Stimulated activated CD4-positive, alpha-beta T cell treated with anti-CD3 and anti-CD28 coated beads, Interleukin-4, amount 100 ng/mL, for 24 hours (primary cell): ENCODE measurements at regions not wholly inside any gene's neighbourhood (a gene's known extent, or its start where the extent isn't known, plus 50 kb on each side); places are given as distances from the start of the nearest gene placed in this dataset.
"Not testable (repeated sequence)": the region's sequence is repeated elsewhere in the genome, so short reads cannot be mapped to it uniquely, and the experiment has no call there.

ENCODE experiments used
- DNase-seq: peaks from one replicate; pipeline ENCODE4 v3.0.0-alpha.2; 2020

DNA sequence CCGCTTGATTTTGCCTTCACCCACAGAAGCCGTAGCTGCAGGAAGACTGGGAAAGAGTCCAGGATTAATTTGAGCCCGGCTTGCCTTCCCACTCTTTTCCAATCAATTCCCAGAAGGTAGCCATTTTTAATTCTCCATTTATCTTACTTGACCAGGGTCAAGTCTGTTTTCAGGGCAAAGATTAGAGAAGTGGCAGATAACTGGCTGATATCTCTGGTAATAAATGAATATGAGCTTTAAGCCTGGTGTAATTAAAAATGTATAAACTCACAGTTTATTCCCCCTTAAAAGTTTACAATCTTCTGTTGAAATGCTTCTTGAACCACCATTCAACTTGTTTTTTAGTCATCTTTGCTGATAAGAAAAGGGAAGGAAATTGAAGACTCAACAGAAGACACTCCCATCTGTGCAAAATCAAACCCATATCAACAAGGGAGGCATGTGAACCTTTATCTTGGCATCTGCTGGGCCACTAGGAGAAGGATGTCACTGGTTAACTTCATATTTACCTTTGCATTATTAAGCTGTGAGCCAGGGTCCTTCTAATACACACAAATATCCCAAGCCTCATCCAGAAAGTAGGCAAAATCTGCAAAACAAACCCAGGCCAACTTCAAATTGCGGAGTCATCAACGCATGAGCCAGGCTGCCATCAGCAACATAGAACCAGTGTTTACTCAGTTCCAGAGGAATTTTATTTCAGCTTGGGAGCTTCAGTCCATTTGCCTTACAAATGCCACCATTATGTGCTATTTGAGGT, 314.6 kb upstream of the MAF start:
- no peak for DNase-seq

DNA sequence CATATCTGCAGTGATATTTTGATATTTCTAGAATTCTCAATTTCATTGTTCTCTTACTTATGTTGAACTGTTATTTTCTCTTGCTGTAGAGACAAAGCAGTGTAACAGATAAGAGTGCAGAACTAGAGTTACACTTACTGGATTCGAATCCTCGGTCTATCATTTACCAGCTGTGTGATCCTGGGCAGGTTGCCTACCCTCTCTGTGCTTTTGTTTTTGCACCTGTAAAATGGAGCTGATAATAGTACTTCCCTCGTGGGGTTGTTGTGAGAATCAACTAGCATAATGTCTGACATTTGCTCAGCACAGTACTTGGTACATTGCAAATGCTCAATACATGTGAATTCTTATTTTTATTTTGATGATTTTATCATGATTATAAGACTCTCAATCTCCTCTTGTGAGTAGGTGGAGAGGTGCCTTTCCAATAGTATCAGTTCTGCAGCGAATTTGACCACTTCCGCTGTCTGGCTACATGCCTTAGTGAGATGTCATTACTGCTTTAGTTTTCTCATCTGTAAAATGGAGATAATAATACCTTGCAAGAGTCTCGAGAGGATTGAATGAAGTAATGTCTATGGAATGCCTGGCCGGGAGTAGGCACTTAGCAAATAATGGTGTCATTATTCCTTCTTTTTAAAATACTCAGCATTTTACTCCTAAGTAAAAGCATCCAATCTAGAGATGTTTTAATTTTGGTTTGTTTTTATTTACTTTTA, 312.2 kb upstream of the MAF start:
- no peak for DNase-seq

DNA sequence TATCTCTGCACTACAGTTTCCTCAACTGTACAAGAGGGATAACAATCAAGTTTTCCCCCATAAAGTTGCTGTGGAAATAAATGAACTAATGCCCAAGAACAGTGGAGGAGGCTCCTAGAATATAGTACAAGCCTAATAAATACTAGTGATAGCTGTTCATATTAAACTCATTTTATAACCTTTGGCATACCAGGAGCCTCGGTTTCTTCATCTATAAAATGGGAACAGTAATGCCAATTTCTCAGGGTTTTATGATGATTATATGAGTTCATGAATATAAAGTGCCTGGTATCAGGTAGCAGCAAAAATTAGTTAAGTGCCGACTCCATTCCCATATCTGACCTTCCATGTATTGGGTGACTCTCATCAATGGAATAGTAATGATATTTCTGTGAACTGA, 311.1 kb upstream of the MAF start:
- DNase-seq = no peak

DNA sequence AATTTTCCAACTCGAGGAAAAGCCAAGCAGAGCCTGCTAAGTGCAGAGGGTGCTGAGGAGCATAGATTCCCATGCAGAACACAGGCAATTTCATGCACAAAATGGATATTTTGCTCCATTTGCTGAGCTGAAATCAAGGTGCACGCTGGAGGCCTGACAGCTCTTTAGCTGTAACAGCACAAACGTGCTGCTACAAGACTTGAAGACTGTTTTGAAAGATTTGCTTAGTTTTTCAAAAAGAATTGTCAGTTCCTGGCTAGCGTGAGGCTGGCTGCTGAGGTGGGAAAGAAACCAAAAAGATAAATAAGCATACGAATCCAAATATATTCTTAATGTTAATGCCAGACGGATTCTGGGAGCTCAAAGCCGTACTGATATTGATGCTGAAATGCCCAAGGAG, 309.0 kb upstream of the MAF start:
- DNase-seq = no peak

DNA sequence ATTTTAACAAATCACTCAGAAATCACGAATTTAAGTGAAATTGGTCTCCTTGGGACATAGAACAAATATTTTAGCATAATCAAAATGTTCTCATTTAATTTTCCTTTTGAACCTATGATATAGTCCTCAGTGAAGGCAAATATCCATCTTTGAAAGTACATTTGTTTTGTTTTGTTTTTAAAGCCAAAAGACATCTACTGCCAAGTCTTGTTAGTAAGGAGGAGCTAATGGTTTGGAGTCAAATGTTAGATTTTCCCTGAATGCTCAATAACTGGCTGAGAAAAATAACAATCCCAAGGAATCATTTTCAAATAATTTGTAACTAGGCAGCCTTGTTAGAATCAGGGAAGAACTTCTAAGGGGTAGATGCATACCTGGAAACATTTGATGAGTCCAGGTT, 302.9 kb upstream of the MAF start:
- no peak for DNase-seq

DNA sequence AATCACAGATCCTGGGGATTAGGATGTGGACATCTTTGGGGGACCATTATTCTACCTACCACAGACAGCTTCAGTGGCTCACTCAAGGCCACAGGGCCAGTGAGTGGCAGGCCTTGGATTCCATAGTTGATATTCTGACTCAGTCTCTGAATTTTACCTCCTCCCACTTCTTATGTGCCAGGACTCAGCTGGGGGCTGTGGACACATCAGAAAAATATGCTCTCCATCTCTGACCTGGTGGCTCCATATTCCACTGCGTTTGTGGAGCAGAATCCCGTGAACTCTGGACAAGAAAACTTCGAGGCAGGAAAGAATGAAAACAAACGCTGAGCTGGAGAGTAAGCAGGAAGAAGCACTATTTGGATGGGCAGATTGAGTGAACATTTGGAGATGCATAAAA, 301.8 kb upstream of the MAF start:
- no peak for DNase-seq

DNA sequence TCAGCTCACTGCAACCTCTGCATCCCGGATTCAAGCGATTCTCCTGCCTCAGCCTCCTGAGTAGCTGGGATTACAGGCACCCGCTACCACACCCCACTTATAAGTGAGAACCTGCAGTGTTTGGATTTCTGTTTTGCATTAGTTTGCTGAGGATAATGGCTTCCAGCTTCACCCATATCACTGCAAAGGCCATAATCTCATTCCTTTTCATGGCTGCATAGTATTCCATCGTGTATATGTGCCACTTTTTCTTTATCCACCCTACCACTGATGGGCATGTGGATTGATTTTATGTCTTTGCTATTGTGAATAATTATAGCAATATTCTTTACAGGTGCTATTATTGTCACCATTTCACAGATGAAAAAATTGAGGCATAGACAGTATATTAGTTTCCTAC, 301.0 kb upstream of the MAF start:
- DNase-seq = no peak

DNA sequence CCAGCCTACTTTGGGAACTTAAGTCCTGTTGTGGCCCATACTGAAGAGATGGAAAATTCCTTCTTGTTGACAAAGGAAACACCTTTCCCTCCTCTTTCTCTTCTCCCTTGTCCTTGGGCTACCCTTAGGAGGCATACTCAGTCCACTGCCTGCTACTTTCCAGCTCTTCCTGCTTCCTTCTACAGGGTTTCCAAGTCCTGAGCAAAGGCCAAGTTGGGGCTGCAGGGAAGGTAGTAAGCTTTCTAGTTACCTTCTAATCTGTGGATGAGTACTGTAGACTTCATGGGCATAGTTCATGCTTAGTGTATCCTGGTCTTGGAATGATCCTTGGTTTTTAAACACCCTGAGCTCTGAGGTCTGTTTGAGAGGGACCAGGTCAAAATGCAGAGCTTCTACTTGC, 299.2 kb upstream of the MAF start:
- DNase-seq = no peak

DNA sequence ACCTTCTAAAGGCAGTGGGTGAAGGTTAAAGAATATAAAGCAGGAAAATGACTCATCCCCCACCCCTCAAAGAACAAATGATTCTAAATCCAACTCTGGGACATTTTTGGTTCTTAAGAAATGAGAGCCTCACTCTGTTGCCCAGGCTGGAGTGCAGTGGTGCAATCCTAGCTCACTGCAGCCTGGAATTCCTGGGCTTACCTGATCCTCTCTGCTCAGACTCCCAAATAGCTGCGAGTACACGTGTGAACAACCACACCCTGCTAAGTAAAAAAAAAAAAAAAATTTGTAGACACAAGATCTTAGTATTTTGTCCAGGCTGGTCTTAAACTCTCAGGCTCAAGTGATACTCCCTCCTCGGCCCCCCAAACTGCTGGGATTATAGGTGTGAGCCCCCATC, 298.8 kb upstream of the MAF start:
- DNase-seq = no peak

DNA sequence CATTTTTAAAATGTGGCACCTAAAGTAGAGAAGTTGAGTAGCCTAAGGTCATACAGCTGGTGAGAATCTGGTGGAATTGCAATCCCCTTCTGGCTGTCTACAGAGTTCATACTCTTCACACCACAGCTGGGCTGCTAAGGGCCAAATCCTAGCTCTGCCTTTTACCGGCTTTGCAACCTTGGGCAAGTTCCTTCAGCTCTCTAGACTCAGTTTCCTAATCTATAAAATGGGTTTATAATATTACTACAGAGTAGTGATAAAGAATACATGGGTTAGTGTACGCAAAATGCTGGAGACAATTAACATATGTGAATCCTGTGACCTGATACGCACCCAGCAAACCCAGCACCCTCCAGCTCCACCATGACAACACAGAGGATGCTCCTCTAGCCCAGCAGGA, 298.2 kb upstream of the MAF start:
- no peak for DNase-seq

DNA sequence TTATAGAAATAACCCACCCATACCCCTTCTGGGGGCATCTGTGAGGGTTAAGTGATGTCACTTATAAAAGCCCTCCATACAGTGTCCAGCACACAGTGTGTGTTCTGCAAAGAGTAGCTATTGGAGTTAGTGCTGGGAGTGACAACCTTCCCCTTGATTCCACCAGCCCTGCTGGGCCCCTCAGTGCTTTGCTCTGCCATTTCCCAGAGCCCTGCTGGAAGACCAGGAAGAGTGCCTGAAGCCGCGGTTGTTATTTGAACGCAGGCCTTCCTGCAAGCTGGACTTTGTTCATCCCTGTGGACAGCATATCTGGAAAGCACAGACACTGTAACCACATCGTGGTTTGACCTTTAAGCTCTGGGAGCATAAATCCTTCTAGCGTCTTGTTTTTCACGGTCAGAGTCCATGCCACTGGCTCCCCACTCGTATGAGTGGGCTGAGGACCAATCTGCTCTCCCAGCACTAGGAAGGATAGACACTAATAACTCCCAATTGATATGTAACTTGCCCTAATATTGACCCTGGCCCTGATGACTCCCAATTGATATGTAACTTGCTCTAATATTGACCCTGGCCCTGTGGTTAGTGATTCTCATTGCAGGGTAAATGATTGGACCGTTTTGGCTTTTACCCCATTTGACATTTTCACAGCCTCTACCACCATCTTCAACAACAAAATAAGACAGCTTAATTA, 297.1 kb upstream of the MAF start:
- no peak for DNase-seq

DNA sequence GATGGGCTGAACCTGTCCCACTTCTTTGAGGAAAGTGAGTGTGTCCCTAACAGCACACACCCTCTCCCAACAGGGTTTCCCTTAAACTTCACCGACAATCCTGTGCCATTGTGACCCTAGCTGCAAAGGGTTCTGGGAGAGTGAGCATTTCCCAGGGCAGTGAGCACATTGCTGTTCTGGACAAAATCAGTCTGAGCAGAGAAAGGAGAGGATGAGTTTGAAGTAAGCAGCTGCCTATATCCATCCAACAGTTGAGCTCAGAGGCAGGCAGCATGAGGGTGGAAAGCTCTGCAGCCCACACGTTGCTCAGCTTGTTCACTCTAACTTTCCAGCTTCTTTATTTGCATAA, 296.5 kb upstream of the MAF start:
- DNase-seq = no peak

DNA sequence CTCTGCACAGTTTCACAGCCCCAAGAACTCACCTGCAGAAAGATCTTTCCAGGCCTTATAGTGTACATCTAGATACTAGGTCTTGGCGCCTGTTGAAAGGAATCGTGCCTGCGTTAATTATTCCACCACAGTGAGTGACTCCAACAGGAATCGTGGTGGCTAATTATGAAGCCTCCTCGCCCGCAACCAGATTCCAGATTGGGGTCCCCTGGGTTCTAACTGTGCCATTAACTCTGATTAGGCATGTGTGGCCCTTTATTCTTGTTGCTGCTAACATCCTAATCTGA, 295.3 kb upstream of the MAF start:
- no peak for DNase-seq

DNA sequence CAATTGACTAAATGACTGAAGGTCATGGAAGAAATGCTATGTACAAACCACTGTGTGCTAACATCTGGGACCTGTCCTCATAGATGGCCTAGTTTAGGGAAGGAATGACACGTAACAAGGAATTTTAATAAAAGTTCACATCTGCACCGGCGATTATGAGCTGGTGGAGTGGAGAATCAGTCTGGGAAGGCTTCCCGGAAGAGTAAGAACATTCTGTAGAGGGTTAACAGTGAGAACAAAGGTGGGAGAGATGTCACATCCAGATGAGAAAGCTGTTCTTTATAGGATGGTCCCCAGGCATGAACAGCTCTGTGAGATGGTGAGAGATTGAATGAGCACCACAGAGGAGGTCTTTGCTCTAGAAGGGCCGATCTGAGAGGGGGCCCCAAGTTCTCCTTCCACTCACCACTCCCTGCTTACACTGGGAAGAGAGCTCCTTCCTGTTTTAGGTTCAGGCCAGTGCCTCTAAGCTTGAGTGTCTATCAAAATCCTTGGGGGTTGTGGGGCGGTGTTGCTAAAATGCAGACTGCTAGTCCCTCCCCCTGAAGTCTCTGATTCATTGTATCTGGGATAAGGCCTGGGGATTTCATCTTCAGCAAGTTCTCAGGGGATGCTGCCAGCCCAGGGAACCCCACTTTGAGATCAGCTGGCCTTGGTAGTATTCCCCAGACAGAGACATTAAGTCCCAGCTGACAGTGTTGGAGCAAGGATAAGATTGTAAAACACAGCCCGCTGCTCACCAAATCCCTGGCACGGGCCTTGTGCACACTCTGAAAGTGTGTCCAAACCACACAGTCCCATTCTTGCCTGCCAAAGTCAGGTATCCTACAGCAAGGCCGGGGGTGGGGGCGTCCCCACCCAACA, 294.7 kb upstream of the MAF start:
- DNase-seq = no peak

DNA sequence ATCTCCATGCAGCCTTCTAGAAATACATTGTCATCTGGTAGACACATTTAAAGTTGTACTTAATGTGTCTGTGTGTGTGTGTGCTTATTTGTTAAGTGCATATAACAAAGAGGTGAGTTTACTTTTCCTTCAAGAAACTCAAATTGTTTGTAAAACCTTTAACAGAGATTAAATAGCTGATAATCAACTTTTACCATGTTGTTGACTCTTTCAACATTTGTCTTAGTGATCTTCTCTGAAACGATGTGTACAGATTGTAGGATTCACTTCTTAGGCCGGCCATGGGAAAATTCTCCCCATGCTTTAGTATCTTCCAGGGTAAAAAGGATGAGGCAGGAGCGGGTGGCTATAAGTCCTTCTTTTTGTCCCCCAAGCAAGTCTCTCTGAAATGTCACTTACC, 292.9 kb upstream of the MAF start:
- DNase-seq = no peak

DNA sequence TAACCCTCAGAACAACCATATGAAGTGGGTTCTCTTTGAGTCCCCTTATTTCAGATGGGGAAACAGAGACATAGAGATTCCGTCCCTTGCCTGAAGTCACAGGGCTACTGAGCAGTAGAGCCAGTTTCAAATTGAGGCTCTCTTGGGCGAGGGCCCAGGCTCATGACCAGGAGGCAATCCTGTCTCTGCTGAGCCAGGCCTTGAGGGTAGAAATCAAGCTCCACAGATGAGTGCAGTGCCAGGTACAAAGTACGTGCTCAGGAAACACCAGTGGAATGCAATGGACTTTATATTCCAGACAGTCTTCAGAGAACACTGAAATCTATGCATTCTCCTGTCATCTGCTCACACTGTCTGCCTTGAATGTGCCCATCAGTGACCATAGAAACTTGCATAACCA, 291.7 kb upstream of the MAF start:
- DNase-seq = no peak

DNA sequence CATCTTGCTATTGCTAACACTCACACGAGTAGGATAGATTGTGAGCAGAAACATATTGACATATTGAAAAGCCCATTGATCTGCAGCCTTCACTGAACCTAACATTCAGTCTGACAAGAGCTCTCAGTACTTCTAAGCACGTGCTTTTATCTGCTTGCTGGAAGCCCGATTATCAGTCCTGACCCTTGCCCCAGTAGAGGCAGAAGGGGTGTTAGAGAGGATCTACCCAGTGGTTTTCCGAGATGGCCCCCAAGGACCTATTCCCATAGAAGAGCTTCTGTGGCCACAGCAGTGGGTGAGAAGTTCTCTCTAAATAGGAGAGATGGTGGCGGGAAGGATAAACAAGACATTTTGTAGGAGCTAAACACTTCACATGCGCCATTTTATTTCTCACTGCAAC, 290.9 kb upstream of the MAF start:
- DNase-seq = no peak

DNA sequence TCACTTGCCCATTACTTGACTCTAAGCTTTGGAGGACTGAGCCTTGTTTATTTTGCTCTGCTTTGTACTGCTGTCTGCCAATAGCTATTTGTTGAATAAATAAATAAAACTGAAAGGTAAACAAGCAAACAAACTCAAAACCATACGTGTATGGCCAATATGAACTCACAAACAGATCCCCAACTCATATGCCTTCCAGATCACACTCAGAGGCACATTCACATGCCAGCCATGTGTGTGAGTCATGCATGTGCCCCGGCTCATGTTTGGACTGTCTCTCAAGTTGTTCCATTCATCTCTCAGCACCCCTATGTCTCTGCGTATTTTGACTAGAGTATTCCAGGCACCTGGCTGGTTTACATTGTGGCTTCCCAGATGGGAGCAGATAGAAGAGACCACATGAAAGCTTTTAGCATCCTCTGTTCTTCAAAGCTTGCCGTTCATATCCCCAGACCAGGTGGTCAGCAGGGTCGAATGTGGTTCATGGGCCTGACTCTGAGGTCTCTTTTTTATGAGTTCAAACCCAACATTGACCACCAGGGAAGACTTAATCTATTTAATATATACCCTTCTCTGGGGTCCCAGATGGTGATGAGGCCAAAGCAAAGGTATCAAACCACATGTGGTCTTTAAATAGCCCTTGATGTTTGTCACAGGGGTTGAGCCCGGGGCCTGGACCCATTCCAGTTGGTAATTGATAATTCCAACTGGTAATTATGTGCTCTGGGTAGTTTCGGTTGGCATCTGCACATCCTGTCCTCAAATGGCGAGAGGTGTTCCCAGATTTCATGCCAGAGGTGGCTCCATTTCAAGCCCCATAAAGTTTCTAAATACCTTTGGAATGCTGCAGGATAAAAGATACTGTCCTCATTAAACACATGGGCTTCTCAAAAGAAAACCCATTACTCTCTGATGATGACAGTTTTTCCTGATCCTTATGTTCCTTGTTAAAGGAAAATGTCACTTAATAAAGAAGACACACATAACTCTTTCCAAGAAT, 287.3 kb upstream of the MAF start:
- no peak for DNase-seq

DNA sequence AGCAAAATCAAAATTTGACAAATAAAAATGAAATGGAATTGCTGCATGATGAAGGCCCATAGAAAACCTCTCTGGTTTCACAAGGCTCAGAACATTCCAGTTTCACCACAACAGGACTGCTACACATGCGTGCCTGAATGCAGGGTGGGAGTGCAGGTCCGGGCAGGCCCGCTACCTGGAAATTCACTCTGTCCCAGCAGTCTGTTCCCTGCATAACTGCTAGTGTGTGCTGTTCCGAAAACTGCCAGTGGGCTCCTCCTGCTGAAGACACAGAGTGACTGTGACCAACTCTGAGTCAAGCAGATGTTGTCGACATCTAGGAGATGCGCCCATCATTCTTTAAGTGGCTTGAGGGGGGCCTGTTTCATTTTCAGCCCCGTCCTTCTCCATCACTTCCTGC, 284.8 kb upstream of the MAF start:
- DNase-seq = no peak

DNA sequence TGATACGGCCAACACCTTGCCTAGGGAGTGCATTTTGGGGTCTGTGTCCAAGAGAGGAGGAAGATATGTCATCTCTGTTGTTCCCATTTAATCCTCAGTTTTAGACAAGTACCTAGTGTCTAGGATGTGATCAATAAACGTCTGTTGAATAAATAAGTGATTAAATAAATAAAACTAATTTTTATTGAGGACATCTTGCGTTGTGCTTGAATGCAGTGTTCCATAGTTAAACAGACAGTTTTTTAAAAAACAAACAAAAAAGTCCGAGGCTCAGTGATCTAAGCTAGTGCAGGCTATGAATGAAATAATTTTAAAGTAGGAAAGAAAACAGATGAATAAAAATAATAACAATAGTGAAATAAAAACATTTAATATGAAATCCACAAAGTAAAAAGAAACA, 283.0 kb upstream of the MAF start:
- DNase-seq = no peak

DNA sequence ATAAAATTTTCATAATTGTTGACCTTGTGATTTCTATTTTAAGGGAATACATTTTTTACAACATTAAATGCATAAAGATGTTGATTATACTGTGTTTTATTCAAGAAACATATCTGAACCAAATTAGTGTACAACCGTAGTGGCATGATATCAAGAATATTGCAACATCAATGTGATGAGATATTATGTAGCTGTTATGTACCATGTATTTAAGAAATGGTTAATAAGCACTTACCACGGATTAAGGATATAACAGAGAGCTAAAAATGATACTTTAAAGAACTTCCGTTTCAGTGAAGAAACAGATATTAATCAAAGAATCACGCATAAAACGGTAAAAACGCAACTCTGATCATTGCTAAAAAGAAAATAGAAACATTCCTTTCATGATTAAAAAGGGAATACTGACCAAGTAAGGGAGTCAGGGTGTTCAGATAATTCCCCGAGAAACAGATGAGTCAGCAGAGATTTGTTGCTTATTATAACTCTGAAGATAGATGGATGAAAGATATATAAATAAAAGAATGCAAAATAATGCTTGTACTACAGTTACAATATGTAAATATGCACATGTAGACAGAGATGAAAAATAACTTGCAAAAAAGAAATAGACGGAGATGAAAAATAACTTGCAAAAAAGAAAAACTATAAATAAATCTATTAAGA, 281.9 kb upstream of the MAF start:
- no peak for DNase-seq

DNA sequence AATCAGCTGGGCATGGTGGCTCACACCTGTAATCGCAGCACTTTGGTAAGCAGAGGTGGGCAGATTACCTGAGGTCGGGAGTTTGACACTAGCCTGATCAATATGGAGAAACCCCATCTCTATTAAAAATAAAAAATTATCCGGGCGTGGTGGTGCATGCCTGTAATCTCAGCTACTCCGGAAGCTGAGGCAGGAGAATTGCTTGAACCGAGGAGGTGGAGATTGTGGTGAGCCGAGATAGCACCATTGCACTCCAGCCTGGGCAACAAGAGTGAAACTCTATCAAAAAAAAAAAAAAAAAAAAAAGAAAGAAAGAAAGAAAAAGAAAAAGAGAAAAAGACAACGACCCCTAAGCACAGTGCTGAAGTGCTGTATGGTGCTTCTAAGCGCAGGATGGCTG, 280.6 kb upstream of the MAF start:
- DNase-seq = not testable (repeated sequence)
